Uterus (tissue), 3 donors: ENCODE measurements at regions not wholly inside any gene's neighbourhood (a gene's known extent, or its start where the extent isn't known, plus 50 kb on each side); places are given as distances from the start of the nearest gene placed in this dataset.

ENCODE experiments used
- DNase-seq, 2 donors: peaks; one replicate each; pipeline ENCODE4 v3.0.0-alpha.2; 2019 to 2020
- H3K27ac ChIP-seq, 2 donors: fragments of 200-600 bp; sonication (generic); 1 replicate in 1 of 2; 2 replicates in 1 of 2; pipeline ENCODE4 v1.5.1; 2016 to 2018
- H3K27me3 ChIP-seq, 2 donors: fragments of 200-600 bp; sonication (generic); one replicate each; pipeline ENCODE4 v1.5.1; 2018 to 2019; ENCODE audit warnings: control low read depth in 1 of 2
- H3K36me3 ChIP-seq, 2 donors: fragments of 200-600 bp; sonication (generic); one replicate each; pipeline ENCODE4 v1.5.1; 2019; ENCODE audit warnings: control low read depth in 1 of 2
- H3K4me1 ChIP-seq, 2 donors: fragments of 200-600 bp; sonication (generic); one replicate each; pipeline ENCODE4 v1.5.1; 2018 to 2019; ENCODE audit warnings: control low read depth in 1 of 2
- H3K4me3 ChIP-seq, 2 donors: fragments of 200-600 bp; sonication (generic); 1 replicate in 1 of 2; 2 replicates in 1 of 2; pipeline ENCODE4 v1.5.1; 2018 to 2019; ENCODE audit warnings: mild to moderate bottlenecking in 1 of 2
- H3K9me3 ChIP-seq, 2 donors: fragments of 200-600 bp; sonication (generic); one replicate each; pipeline ENCODE4 v1.5.1; 2019; ENCODE audit warnings: control low read depth in 1 of 2
- CTCF ChIP-seq, 4 experiments: fragments of 200-600 bp in 2 of 4; fragments of 450-650 bp in 2 of 4; sonication (generic) in 2 of 4; IDR thresholded peaks; one replicate each; pipeline ENCODE4 v1.5.1; 2016 to 2019; ENCODE audit warnings: antibody characterized with exemption in 4 of 4, mild to moderate bottlenecking in 2 of 4, moderate library complexity in 1 of 4
- POLR2A ChIP-seq, 2 donors: fragments of 450-650 bp; IDR thresholded peaks; one replicate each; pipeline ENCODE4 v1.6.1; 2016; ENCODE audit warnings: antibody characterized with exemption in 2 of 2, mild to moderate bottlenecking in 1 of 2, moderate library complexity in 1 of 2
- intact Hi-C: fragments of 100-400 bp; cut with DNase I; formaldehyde crosslinking; loops from one replicate; pipeline ENCODE4 v1.15.1; 2023; ENCODE audit warnings: low total_unique reads
- donor health status: DM: yes; HTN: yes; CAD: no.

GRCh38 chr7:109898-110556 is 82.3 kb upstream of the FAM20C start:
- no peak for DNase-seq
- Histone ChIP-seq H3K27me3 (no peaks in the 10 kb centered on the region), H3K36me3 (no peaks in the 10 kb centered on the region), H3K9me3 (no peaks in the 10 kb centered on the region), H3K4me3 (no peak overlapping the region), H3K27ac (no peak overlapping the region), H3K4me1 (no peaks in the 10 kb centered on the region)
- no peak for TF ChIP-seq POLR2A (IDR thresholded peaks at IDR 0.05)
- no peak for TF ChIP-seq CTCF (IDR thresholded peaks at IDR 0.05)
- intact Hi-C loops = no loop called here

GRCh38 chr7:110557-111232 is 81.7 kb upstream of the FAM20C start:
- Histone ChIP-seq H3K27me3 (no peaks in the 10 kb centered on the region), H3K4me3 (no peak overlapping the region), H3K36me3 (no peaks in the 10 kb centered on the region), H3K9me3 (no peaks in the 10 kb centered on the region), H3K27ac (no peak overlapping the region), H3K4me1 (no peaks in the 10 kb centered on the region)
- intact Hi-C loops = no loop called here
- TF ChIP-seq CTCF (IDR thresholded peaks at IDR 0.05) (no peak), POLR2A (IDR thresholded peaks at IDR 0.05) (no peak)
- no peak for DNase-seq

- TF ChIP-seq CTCF (IDR thresholded peaks at IDR 0.05) (no peak), POLR2A (IDR thresholded peaks at IDR 0.05) (no peak)
- no peaks in the 10 kb centered on the region for H3K9me3 ChIP-seq
- H3K27ac ChIP-seq = no peak overlapping the region
- intact Hi-C loops = no loop called here
- H3K4me3 ChIP-seq = no peak overlapping the region
- H3K4me1 ChIP-seq = no peaks in the 10 kb centered on the region
- no peaks in the 10 kb centered on the region for H3K27me3 ChIP-seq
- H3K36me3 ChIP-seq = no peaks in the 10 kb centered on the region
- no peak for DNase-seq
These were observed 80.8 kb upstream of the FAM20C start for GRCh38 chr7:111591-111990.

- intact Hi-C loops = no loop called here
These were observed 79.5 kb upstream of the FAM20C start for GRCh38 chr7:112881-113280.

More at GRCh38 chr7:112881-113280, 79.5 kb upstream of the FAM20C start:
- no peak for TF ChIP-seq POLR2A (IDR thresholded peaks at IDR 0.05)
- TF ChIP-seq CTCF (IDR thresholded peaks at IDR 0.05) = no peak
- no peak overlapping the region for H3K4me3 ChIP-seq
- no peaks in the 10 kb centered on the region for H3K9me3 ChIP-seq
- no peak for DNase-seq
- no peaks in the 10 kb centered on the region for H3K4me1 ChIP-seq
- H3K27ac ChIP-seq = no peak overlapping the region
- H3K27me3 ChIP-seq = no peaks in the 10 kb centered on the region
- no peaks in the 10 kb centered on the region for H3K36me3 ChIP-seq
